ENCODE measurements at regions not wholly inside any gene's neighbourhood (a gene's known extent, or its start where the extent isn't known, plus 50 kb on each side); places are given as distances from the start of the nearest gene placed in this dataset.

GRCh38 chrX:117751155-117751554, 365.5 kb downstream of the KLHL13 start:
- Histone ChIP-seq H3K4me1 (no peaks in the 10 kb centered on the region), H3K27ac (no peak overlapping the region), H3K4me3 (no peak overlapping the region), H3K9me3 (no peaks in the 10 kb centered on the region), H3K36me3 (no peaks in the 10 kb centered on the region), H3K27me3 (no peaks in the 10 kb centered on the region)
- intact Hi-C loops (cut with DNase I; ENCODE audit: low total_unique reads): no loop called here
- TF ChIP-seq EP300 (IDR thresholded peaks at IDR 0.05): no peak
- TF ChIP-seq POLR2AphosphoS5 (IDR thresholded peaks at IDR 0.05): no peak
- no peak for TF ChIP-seq POLR2A (IDR thresholded peaks at IDR 0.05)
- no peak for TF ChIP-seq CTCF (IDR thresholded peaks at IDR 0.05)
- WGBS, 5 donors: 19 to 49% (median 39%) methylated on average over 2 of the region's 2 CpGs
- DNase-seq: no peak

GRCh38 chrX:117744958-117745357, 371.7 kb downstream of the KLHL13 start:
- no peak for TF ChIP-seq EP300 (IDR thresholded peaks at IDR 0.05)
- TF ChIP-seq POLR2A (IDR thresholded peaks at IDR 0.05): no peak
- intact Hi-C loops (cut with DNase I; ENCODE audit: low total_unique reads): no loop called here
- H3K4me1 ChIP-seq: no peaks in the 10 kb centered on the region

GRCh38 chrX:117743469-117744251, 372.9 kb downstream of the KLHL13 start:
- 56 to 88% (median 79%) methylated on average over 2 to 3 of the region's 3 CpGs for WGBS, 5 donors
- H3K4me1 ChIP-seq: no peaks in the 10 kb centered on the region
- TF ChIP-seq EP300 (IDR thresholded peaks at IDR 0.05): no peak
- TF ChIP-seq POLR2A (IDR thresholded peaks at IDR 0.05): no peak
- TF ChIP-seq CTCF (IDR thresholded peaks at IDR 0.05): peak in 2 of 7 experiments; percentile 9 to 20
- no peak for TF ChIP-seq POLR2AphosphoS5 (IDR thresholded peaks at IDR 0.05)
- H3K27ac ChIP-seq: no peak overlapping the region
- DNase-seq: peak in 1 of 2 donors; percentile 5
- intact Hi-C loops (cut with DNase I; ENCODE audit: low total_unique reads): no loop called here
- H3K4me3 ChIP-seq: no peak overlapping the region
- no peaks in the 10 kb centered on the region for H3K36me3 ChIP-seq
- no peaks in the 10 kb centered on the region for H3K27me3 ChIP-seq
- peaks cover 0 to 6% (median 2%) of the 10 kb centered on the region in 4 donors for H3K9me3 ChIP-seq

More at GRCh38 chrX:117744958-117745357, 371.7 kb downstream of the KLHL13 start:
- Histone ChIP-seq H3K36me3 (no peaks in the 10 kb centered on the region), H3K27ac (no peak overlapping the region), H3K9me3 (peaks cover 0 to 6% (median 2%) of the 10 kb centered on the region in 4 donors), H3K4me3 (no peak overlapping the region), H3K27me3 (no peaks in the 10 kb centered on the region)
- no peak for DNase-seq

GRCh38 chrX:117713411-117713810, 403.2 kb downstream of the KLHL13 start:
- peak in 1 of 2 donors; percentile 13 for DNase-seq

More at GRCh38 chrX:117713411-117713810, 403.2 kb downstream of the KLHL13 start:
- 50 to 61% (median 55%) methylated on average over 1 of the region's 1 CpG for WGBS, 5 donors
- no peaks in the 10 kb centered on the region for H3K4me1 ChIP-seq
- no peak overlapping the region for H3K27ac ChIP-seq
- intact Hi-C loops (cut with DNase I; ENCODE audit: low total_unique reads): no loop called here
- no peaks in the 10 kb centered on the region for H3K27me3 ChIP-seq
- H3K36me3 ChIP-seq: no peaks in the 10 kb centered on the region
- no peaks in the 10 kb centered on the region for H3K9me3 ChIP-seq
- H3K4me3 ChIP-seq: no peak overlapping the region
- TF ChIP-seq CTCF (IDR thresholded peaks at IDR 0.05) (no peak), POLR2AphosphoS5 (IDR thresholded peaks at IDR 0.05) (no peak), EP300 (IDR thresholded peaks at IDR 0.05) (no peak), POLR2A (IDR thresholded peaks at IDR 0.05) (no peak)

All from stomach (tissue), 8 donors.